ENCODE measurements at regions not wholly inside any gene's neighbourhood (a gene's known extent, or its start where the extent isn't known, plus 50 kb on each side); places are given as distances from the start of the nearest gene placed in this dataset.

DNA sequence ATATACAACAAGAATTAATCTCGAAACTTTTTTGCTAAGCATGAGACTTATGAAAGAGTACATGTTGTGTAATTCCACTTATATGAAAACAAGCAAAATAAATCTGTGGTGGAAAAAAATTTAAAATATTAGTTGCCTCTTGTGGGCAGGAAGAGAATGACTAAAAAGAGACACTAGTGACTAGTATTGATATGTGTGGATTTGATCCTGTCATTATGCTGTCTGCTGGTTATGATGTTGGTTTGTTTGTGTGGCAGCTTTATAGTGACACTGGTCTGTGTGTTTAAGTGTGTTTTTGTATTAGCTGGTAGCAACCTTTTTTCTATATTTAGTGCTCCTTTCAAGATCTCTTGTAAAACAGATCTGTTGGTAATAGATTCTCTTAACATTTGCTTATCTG lies 267.8 kb upstream of the NRIP1 start:
- TF ChIP-seq EP300 (IDR thresholded peaks at IDR 0.05; ENCODE audit: borderline replicate concordance in 1 of 2, control insufficient read depth in 1 of 2, low read depth in 2 of 2, low read length in 2 of 2), result no peak
- TF ChIP-seq, protein P1, sequence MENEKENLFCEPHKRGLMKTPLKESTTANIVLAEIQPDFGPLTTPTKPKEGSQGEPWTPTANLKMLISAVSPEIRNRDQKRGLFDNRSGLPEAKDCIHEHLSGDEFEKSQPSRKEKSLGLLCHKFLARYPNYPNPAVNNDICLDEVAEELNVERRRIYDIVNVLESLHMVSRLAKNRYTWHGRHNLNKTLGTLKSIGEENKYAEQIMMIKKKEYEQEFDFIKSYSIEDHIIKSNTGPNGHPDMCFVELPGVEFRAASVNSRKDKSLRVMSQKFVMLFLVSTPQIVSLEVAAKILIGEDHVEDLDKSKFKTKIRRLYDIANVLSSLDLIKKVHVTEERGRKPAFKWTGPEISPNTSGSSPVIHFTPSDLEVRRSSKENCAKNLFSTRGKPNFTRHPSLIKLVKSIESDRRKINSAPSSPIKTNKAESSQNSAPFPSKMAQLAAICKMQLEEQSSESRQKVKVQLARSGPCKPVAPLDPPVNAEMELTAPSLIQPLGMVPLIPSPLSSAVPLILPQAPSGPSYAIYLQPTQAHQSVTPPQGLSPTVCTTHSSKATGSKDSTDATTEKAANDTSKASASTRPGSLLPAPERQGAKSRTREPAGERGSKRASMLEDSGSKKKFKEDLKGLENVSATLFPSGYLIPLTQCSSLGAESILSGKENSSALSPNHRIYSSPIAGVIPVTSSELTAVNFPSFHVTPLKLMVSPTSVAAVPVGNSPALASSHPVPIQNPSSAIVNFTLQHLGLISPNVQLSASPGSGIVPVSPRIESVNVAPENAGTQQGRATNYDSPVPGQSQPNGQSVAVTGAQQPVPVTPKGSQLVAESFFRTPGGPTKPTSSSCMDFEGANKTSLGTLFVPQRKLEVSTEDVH (IDR thresholded peaks at IDR 0.05; ENCODE audit: low read depth, partially characterized antibody), result no peak
- no peak for TF ChIP-seq RCOR1 (conservative IDR thresholded peaks at IDR 0.05; ENCODE audit: low read depth, low read length)
- no peak for TF ChIP-seq MXI1 (IDR thresholded peaks at IDR 0.05; ENCODE audit: low read depth, low read length)
- no peak for TF ChIP-seq BHLHE40 (IDR thresholded peaks at IDR 0.05; ENCODE audit: borderline replicate concordance in 1 of 2, low read depth in 2 of 2, low read length in 1 of 2)
